VCaP (cell line): ENCODE measurements at regions not wholly inside any gene's neighbourhood (a gene's known extent, or its start where the extent isn't known, plus 50 kb on each side); places are given as distances from the start of the nearest gene placed in this dataset.

ENCODE experiments used
- H3K27ac ChIP-seq: fragments of 450-650 bp; 2 replicates; pipeline ENCODE4 v1.5.1; 2017
- TF ChIP-seq, protein P1 (sequence below): fragments of 450-650 bp; conservative IDR thresholded peaks from 2 replicates; pipeline ENCODE4 v1.5.1; 2017; ENCODE audit warnings: mild to moderate bottlenecking, moderate library complexity

DNA sequence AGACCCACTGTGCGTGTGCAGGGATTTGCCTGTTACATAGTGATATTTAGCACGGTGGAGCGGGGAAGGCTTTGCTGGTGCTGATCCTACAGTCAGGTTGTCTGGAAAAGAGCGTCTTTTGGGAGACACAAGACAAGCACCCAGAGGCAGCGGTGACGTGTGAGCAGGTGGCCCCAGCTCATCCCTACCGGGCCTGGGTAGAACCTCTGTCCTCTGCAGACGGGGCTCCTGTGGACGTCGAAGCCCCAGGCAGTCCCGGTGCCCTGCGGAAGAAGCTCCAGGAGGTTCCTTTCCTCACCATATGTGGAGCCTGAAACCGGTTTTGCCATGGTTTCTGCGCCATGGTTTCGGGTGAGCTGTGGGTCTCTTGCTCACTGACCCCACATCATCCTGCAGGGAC lies 68.9 kb upstream of the AFDN start:
- H3K27ac ChIP-seq = no peak overlapping the region
- TF ChIP-seq, protein P1, sequence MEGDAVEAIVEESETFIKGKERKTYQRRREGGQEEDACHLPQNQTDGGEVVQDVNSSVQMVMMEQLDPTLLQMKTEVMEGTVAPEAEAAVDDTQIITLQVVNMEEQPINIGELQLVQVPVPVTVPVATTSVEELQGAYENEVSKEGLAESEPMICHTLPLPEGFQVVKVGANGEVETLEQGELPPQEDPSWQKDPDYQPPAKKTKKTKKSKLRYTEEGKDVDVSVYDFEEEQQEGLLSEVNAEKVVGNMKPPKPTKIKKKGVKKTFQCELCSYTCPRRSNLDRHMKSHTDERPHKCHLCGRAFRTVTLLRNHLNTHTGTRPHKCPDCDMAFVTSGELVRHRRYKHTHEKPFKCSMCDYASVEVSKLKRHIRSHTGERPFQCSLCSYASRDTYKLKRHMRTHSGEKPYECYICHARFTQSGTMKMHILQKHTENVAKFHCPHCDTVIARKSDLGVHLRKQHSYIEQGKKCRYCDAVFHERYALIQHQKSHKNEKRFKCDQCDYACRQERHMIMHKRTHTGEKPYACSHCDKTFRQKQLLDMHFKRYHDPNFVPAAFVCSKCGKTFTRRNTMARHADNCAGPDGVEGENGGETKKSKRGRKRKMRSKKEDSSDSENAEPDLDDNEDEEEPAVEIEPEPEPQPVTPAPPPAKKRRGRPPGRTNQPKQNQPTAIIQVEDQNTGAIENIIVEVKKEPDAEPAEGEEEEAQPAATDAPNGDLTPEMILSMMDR = no peak

DNA sequence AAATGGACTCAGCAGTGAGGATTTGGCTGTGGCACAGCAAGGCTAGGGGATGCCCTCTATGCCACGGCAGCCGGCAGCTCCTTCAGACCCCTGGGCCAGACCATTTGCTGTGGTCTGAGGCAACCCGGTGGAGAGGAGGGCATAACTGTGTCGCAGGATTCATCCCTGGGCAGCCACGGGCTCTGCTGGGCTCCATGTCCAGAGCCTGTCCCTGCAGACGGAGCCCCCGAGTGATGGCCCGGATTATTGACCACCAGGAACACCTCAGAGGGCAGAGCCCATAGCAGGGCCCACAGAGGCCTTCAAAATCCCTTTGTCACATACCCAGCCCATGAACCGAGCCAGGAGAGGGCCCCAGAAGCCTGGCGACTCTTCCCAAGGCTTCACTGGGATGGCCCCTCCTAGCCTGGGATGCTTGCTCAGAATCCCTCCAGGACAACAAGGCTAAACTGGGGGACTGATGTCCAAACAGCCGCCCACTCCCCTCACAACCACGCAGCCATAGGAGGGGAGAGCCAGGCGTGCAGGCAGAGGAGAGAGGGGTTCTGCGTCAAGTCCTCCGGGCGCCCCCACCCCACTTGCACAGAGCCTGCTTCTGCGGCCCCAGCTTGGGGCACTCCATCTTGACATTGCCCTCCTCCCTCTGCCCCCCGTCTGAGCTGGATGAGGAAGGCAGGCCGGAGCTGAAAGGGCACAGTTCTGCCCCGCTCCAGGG lies 68.2 kb upstream of the AFDN start:
- TF ChIP-seq, protein P1 = no peak
- H3K27ac ChIP-seq = no peak overlapping the region

DNA sequence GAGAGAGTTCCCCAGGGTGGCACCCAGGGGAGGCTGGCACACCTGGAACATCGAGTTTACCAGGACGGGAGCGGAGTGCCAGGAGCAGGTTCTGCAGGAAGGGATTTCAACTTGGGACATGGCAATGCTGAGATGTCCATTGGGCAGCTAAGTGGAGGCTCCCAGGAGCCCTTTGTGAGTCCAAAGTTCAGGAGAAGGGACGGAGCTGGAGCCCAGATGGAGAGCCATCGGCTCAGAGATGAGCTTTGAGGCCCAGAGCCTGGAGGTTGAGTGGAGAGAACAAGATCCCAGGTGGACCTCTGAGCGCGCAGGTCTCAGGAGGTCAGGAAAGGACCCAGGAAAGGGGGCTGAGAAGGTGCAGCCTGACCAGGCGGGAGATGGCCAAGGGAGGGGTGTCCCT lies 67.5 kb upstream of the AFDN start:
- TF ChIP-seq, protein P1 = no peak
- H3K27ac ChIP-seq = no peak overlapping the region

DNA sequence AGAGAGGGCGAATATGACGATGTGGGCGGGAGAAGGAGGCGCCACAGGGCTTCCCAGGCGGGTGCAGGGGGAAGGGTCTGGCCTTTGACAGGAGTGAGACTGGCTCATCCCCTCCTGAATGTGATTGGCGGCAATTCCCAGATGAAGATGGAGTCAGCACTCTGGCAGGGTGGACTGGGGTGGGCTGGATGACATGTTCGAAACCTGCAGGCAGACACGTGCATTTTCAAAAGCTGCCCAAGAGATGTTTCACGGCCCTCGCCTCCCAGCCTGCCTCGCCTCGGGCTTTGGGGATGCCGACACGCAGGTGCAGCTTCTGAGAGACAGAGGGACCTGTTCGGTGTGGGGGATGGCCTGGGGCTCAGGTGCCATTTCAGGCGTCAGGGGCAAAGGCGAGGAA lies 66.8 kb upstream of the AFDN start:
- no peak overlapping the region for H3K27ac ChIP-seq
- TF ChIP-seq, protein P1 = no peak

DNA sequence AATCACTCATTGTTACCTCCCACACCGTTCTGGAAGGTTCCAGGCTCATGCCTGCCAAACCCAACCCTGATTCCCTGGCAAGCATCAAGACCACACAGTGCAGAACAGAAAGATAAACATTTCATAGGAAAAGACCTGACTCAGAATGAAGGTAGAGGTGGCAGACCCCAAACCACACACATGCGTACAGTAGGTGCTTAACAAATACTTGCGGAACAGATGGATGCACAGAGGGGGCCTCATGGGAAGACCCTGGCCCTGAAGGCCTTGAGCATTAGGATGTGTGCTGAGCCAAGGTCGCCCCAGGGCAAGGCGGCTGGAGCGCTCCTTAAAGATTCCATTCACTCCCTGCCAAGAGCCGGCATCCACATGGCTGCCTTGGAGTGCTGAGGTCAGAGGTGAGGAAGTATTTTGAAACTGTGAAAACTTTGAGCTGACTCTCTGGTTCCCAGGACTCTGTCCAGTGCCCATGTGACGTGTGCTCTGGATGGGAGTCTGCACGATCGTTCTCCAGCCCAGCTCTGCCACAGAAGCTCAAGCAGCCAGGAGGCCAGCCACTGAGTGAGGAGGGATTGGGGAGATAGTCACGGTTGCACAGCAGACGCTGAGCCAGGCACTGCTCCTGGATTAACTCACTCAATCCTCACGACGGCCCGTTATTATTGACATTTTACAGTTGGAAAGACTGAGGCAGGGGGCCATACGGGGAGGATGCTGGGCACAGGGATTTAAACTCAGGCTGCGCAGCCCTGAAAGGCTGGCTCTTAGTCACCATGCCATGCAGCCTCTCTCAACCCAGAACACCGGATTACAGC lies 65.5 kb upstream of the AFDN start:
- TF ChIP-seq, protein P1 = no peak
- H3K27ac ChIP-seq = no peak overlapping the region

DNA sequence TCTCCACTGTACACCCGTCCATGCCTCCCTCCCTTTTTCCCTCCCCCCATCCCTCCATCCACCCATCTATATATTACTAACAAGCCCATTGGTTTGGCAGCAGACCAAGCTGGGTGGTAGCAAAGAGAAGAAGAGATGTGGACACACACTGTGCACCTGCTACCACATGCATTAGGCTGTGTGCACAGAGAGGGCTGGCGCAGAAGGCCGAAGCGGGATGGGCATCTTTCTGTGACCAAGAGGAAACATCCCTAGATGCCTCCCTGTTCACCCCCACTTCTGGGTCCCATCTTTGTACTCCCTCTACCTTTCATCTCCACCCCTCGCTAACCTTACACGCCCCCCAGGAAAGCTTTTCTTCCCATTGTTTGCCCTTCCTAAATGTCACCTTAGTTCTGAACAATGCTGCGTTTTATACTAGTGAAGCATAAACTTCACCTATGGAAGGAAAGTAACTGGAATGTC lies 64.9 kb upstream of the AFDN start:
- H3K27ac ChIP-seq = no peak overlapping the region
- TF ChIP-seq, protein P1 = no peak

DNA sequence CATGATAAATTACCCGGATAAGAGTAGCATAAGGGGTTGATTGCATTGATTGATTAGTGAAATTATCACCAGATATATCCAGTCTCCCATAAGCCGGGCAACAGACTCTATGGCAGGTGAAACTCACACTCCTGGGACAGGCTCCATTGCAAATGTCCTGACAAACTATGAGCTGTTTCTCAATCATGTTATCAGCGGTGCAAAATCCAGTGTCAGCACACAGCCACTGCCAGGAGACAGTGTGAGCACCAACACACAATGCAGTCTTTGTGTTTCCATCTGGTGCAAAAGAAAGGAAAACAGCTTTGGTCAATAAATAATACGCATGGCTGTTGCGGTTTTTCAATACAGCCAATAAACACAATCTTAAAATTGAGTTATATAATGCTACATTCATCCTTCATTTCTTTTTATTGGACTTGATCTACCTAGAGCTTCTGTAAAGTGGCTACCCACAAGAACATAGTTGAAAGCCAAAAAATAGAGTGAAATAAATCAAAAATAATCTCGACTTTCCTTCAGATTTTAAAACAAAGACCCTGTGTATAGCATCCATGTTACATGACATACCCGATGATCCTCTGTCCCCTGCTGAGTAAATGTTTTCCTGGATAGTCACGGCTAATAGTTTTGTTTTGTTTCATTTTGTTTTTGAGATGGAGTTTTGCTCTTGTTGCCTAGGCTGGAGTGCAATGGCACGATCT lies 64.3 kb upstream of the AFDN start:
- no peak overlapping the region for H3K27ac ChIP-seq
- TF ChIP-seq, protein P1 = no peak
